GM12891 (cell line): ENCODE measurements at regions not wholly inside any gene's neighbourhood (a gene's known extent, or its start where the extent isn't known, plus 50 kb on each side); places are given as distances from the start of the nearest gene placed in this dataset.

ENCODE experiments used
- DNase-seq: peaks from one replicate; pipeline ENCODE4 v3.0.0; 2011; ENCODE audit warnings: low spot score; ENCODE audit not compliant: insufficient read length
- FAIRE-seq: peaks from 2 replicates; lab custom pipeline; 2011; peaks lifted over from hg19 to GRCh38; lab: Jason Lieb, UNC
- PAX5 ChIP-seq: IDR thresholded peaks from 2 replicates; pipeline ENCODE4 v1.6.1; 2011; ENCODE audit warnings: low read length, moderate library complexity, mild to moderate bottlenecking; ENCODE audit not compliant: insufficient read depth, severe bottlenecking
- POLR2A ChIP-seq: IDR thresholded peaks from 2 replicates; pipeline ENCODE4 v1.6.1; 2011; ENCODE audit warnings: low read depth, low read length, control low read depth
- POLR2AphosphoS5 ChIP-seq: IDR thresholded peaks from 2 replicates; pipeline ENCODE4 v1.6.1; 2011; ENCODE audit warnings: low read depth, low read length, control low read depth
- POU2F2 ChIP-seq: IDR thresholded peaks from 2 replicates; pipeline ENCODE4 v1.6.1; 2011; ENCODE audit warnings: low read depth, mild to moderate bottlenecking, control low read depth, low read length, moderate library complexity
- SPI1 ChIP-seq: IDR thresholded peaks from 2 replicates; pipeline ENCODE4 v1.6.1; 2011; ENCODE audit warnings: low read depth, low read length, control low read depth
- TAF1 ChIP-seq: IDR thresholded peaks from 2 replicates; pipeline ENCODE4 v1.6.1; 2011; ENCODE audit warnings: low read depth, low read length, control low read depth

DNA sequence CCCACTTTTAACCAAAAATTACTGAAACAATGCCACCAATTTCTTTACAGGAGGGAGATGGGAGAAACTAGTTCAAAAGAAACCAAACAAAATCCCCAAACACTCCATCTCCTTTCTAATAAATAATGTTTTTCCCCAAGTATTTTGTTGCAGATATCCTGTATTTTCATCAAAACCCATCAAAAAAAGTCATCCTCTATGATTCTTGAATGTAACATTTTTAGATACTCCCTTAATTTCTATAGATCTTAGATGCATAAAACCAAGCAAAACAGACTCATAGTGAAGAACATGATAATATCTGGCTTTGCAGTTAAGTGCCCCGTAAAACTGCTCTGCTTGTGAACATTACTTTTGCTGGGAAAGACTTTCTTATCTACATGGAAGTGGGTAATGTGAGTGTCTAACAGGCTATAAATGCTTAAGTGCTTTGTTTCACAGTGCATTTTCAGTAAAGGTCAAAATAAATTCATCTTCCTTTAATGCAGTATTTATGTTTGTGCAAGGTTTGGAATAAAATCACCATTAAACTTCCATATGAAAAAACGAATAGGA lies 77.3 kb upstream of the TBCA start:
- no peak for DNase-seq
- FAIRE-seq = peak; percentile 72
- TF ChIP-seq PAX5 (no peak), SPI1 (no peak), TAF1 (no peak), POLR2AphosphoS5 (no peak), POLR2A (no peak), POU2F2 (no peak)

DNA sequence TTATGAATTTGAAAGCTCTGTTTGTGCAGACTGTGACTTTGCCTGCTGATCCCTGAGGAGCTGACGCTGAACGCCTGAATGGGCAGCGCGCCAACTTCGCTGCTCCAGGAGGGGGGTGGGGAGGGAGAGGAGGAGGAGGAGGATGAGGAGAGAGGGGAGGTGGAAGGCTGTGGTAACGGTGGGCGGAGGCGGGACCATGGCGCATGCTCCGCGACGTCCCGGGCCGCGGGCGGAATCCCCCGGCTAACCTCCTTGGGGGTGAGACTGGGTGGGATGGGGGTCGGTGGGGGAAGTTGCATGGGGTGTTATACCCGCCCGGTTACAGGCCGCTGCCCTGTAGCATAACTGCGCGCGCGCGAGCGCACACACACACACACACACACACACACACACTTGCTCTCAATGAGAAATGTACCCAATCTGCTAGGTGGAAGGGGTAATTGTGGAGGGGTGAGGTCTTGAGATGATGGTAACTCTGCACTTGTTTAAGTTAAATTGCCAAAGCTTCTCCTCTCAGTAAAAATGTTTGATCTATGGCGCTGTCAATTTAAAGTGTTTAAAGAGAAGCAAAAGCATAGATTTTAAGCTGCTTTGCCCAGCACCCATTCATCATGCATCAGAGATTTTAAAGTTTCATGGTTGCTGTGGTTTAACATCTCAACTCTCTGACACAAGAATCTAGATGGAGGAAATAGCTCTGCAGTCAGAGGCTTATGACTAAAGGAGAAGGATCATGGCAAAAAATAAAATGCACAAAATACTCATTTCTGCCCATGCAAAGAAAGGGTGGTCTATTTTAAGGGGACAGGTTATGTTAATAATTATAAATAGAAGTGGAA lies 76.6 kb upstream of the TBCA start:
- FAIRE-seq = peak; percentile 99
- DNase-seq = peak; percentile 73
- TF ChIP-seq POLR2AphosphoS5 (no peak), POU2F2 (peak; percentile 48; the same call in 1 of the 2 replicates), TAF1 (0 out of 2 replicates have a peak, but pooled peaks have one; percentile 24), PAX5 (no peak), POLR2A (0 out of 2 replicates have a peak, but pooled peaks have one; percentile 32), SPI1 (no peak)

DNA sequence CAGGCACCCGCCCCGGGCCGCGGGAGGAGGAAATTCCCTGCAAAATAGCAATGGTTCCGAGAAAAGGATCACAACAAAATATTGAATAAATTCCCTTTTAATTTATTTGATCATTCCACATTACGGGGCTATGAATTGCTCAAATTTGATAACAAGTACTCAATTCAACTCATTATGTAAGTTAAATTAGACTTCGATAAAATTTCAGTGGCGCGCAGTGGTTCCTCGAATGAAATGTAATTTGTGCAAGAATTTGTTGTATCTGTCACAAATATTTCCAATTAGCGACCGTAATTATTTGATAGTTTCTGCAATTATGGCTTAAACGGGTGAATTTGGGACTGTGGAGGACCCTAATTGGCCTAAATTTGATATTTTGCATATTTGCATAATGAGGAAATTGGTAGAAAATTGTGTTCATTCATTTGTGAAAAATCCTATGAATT lies 76.0 kb upstream of the TBCA start:
- no peak for FAIRE-seq
- no peak for DNase-seq
- TF ChIP-seq TAF1 (no peak), PAX5 (no peak), SPI1 (no peak), POLR2A (no peak), POLR2AphosphoS5 (no peak), POU2F2 (no peak)

DNA sequence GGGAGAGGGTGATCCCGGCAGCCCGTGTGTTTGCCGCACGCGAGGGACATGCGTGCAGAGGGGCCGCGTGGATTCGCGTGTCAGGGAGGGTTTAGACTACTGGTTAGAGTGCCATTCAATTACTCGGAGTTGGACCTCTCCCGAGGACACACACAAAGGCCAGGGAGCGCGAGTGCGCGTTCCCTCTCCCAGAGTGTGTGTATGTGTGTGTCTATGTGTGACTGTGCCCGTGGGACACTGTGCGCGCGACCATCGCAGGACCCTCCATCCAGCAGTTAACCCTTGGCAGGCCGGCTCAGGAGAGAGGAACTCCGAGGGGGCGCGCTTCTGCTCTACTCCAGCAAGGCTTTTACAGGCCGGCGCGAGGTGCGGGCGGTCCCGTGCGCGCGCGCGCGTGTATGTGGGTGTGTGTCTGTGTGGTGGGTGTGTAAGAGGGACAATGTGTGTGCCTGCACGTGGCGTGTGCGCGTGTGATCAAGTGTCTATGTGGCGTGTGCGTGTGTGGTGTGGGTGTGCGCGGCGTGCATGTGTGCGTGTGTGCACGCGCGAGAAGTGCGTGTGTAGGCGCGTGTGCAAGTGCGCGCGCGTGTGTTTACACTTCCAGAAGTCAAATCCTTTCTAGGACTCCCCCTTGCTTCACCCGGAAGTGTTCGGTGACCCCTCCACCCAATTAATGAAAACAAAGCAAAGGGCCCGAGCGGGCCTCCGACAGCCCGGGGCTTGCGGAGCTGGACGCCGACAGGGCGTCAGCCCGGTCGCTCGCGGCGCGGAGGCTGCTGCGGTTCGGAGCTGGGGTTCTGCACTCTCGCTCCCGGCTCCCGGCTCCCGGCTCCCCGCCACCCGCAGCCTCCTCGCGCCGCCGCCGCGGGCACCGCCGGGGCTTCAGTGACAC lies 75.3 kb upstream of the TBCA start:
- DNase-seq = peak; percentile 47
- FAIRE-seq = peak; percentile 94
- TF ChIP-seq POLR2AphosphoS5 (no peak), TAF1 (no peak), POLR2A (no peak), PAX5 (no peak), POU2F2 (no peak), SPI1 (no peak)

DNA sequence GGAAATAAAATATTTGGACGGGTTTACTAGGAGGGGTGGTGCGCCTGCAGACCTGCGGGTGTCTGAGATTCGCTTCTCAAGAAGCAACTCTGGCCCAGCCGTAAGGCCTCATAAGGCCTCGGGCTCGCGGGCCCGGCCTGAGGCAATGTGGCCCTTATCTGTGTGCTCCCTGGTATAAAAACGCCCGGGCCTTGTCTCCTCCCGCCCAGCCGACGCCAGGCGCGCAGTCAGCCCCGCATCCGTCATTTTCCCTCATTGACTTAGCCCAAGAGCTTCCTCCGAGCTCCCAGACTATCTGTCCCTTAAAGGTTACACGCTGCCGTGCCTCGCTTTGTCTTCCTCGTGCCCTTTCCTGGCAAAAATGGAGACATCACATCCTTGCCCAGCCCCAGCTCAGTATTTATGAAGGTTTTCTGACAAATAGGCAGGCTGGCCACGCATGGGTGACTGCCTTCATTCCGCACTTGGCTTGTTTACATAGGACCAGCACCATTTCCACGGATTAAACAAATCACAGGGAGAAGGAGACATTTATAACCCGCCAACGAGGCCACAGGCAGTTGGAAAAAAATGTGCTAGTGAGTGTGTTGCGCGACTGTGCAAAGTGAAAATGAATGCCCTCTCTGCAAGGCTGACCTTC lies 74.5 kb upstream of the TBCA start:
- no peak for TF ChIP-seq SPI1
- TF ChIP-seq POU2F2 = no peak
- TF ChIP-seq PAX5 = no peak
- TF ChIP-seq POLR2AphosphoS5 = no peak
- TF ChIP-seq POLR2A = no peak
- TF ChIP-seq TAF1 = no peak
- FAIRE-seq (peak; percentile 50), DNase-seq (no peak)

DNA sequence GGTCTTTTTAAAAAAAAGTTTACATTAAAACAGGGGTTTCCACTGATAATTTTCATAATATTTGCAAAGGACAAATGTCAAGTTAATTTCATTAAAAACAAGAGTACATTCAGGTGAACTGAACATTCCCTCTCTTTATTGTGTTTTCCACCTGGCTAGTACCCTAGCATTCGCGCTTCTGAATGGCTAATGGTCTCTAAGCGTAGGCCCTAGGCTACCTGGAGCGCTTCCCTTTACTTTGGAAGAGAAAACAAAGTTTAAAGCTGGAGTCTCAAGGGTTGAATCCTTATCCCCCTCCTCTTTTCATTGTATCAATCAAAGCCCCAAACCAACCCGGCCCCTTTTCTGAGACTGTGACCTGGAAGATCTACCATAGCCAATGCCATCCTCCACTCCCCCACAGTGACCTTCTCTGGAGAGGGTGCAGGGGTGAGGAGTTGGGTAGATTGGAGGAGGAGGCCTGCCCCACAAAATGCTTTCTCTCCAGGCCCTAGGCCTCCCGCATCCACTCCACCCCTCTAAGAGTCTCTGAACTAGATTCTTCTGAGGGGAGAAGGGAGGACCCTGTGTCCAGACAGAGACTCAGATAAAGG lies 73.3 kb upstream of the TBCA start:
- no peak for FAIRE-seq
- DNase-seq = no peak
- no peak for TF ChIP-seq POU2F2
- no peak for TF ChIP-seq POLR2A
- TF ChIP-seq PAX5 = no peak
- TF ChIP-seq SPI1 = no peak
- TF ChIP-seq POLR2AphosphoS5 = no peak
- TF ChIP-seq TAF1 = no peak

DNA sequence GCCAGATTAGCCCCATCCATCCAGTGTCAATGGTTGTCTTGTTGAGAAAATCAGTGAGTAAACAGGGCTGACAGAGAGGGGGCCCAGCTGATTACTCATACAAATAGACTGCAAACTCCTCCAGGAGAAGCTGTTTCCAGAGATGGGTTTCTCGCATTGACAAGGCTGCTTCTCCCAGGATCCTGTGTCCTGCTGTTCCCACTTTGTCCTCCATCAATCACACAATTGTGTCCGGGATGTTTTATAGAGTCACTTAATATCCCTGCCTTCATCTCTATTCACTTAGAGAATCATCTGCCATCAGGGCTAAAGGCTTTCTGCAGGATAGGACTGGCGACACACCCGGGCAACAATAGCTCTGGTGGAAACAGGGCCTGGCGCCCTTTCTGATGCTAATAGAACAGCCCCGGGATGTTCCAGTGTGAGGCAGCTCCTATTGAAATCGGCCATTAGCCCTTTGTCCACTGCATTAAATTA lies 71.7 kb upstream of the TBCA start:
- DNase-seq (no peak), FAIRE-seq (no peak)
- no peak for TF ChIP-seq PAX5
- no peak for TF ChIP-seq POLR2A
- TF ChIP-seq POLR2AphosphoS5 = no peak
- no peak for TF ChIP-seq SPI1
- TF ChIP-seq POU2F2 = no peak
- TF ChIP-seq TAF1 = no peak

DNA sequence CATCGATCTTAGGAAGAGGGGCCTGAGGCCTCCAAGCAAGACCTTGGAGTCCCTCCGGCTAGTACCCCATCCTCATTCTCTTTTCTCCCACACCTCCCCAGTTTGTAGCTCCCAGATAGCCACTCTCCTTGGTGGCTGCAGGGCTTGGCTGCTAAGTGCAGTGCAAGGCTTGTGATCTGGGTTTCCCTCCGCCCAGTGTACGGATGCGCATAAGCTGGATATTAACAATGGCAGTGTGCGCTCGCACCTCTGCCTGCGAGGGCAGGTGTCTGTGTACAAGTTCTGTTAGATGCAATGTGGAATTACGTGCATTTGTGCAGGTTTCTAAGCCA lies 71.0 kb upstream of the TBCA start:
- DNase-seq = no peak
- TF ChIP-seq POLR2A (no peak), POU2F2 (no peak)
- FAIRE-seq = no peak
